CD4-positive, CD25-positive, alpha-beta regulatory T cell (primary cell): ENCODE measurements at regions not wholly inside any gene's neighbourhood (a gene's known extent, or its start where the extent isn't known, plus 50 kb on each side); places are given as distances from the start of the nearest gene placed in this dataset.

Experiments used
- ATAC-seq, 2 donors: fragments of 150-1000 bp; cut with Tn5 transposase; one replicate each; pipeline ENCODE4 v1.10.0; 2021; ENCODE audit warnings: low read depth in 2 of 2, moderate number of reproducible peaks in 2 of 2, moderate library complexity in 1 of 2
- DNase-seq, 3 donors: peaks; one replicate each; pipeline versions ENCODE4 v3.0.0 to v3.0.0-alpha.2; 2012 to 2022; ENCODE audit warnings: mixed read lengths in 1 of 3
- H3K27ac ChIP-seq: one replicate; pipeline ENCODE4 v1.7.0; 2013; ENCODE audit warnings: mild to moderate bottlenecking, low read length; ENCODE audit not compliant: insufficient read depth, poor library complexity, severe bottlenecking
- H3K27me3 ChIP-seq: one replicate; pipeline ENCODE4 v1.7.0; 2013; ENCODE audit warnings: low read length; ENCODE audit not compliant: control insufficient read depth, insufficient read depth
- H3K36me3 ChIP-seq: one replicate; pipeline ENCODE4 v1.7.0; 2013; ENCODE audit warnings: mild to moderate bottlenecking, low read length, moderate library complexity; ENCODE audit not compliant: control insufficient read depth, insufficient read depth
- H3K4me1 ChIP-seq: 2 replicates; pipeline ENCODE4 v1.7.0; 2013; ENCODE audit warnings: mild to moderate bottlenecking, low read length; ENCODE audit not compliant: insufficient read depth, control insufficient read depth, poor library complexity, severe bottlenecking
- H3K4me3 ChIP-seq: one replicate; pipeline ENCODE4 v1.7.0; 2013; ENCODE audit warnings: low read depth, mild to moderate bottlenecking, low read length, moderate library complexity
- H3K9me3 ChIP-seq, 2 experiments: 1 replicate in 1 of 2; 2 replicates in 1 of 2; pipeline ENCODE4 v1.7.0; 2013; ENCODE audit warnings: low read length in 2 of 2, mild to moderate bottlenecking in 1 of 2, moderate library complexity in 1 of 2; ENCODE audit not compliant: control insufficient read depth in 2 of 2
- H3K27ac Mint-ChIP-seq, 3 donors: one replicate each; pipeline ENCODE4 v1.8.0; 2020 to 2022; ENCODE audit warnings: mild to moderate bottlenecking in 3 of 3, mixed read lengths in 3 of 3, moderate library complexity in 2 of 3
- H3K27me3 Mint-ChIP-seq: one replicate; pipeline ENCODE4 v1.8.0; 2022; ENCODE audit warnings: mild to moderate bottlenecking, mixed read lengths
- H3K36me3 Mint-ChIP-seq: one replicate; pipeline ENCODE4 v1.8.0; 2020; ENCODE audit warnings: mixed read lengths
- H3K4me1 Mint-ChIP-seq, 4 donors: one replicate each; pipeline ENCODE4 v1.8.0; 2020 to 2022; ENCODE audit warnings: mixed read lengths in 4 of 4, mild to moderate bottlenecking in 1 of 4
- H3K4me3 Mint-ChIP-seq, 4 donors: one replicate each; pipeline ENCODE4 v1.8.0; 2020 to 2022; ENCODE audit warnings: mild to moderate bottlenecking in 4 of 4, mixed read lengths in 4 of 4, moderate library complexity in 3 of 4
- H3K9me3 Mint-ChIP-seq, 7 donors: one replicate each; pipeline ENCODE4 v1.8.0; 2020 to 2022; ENCODE audit warnings: mixed read lengths in 7 of 7, mild to moderate bottlenecking in 3 of 7, moderate library complexity in 2 of 7

DNA sequence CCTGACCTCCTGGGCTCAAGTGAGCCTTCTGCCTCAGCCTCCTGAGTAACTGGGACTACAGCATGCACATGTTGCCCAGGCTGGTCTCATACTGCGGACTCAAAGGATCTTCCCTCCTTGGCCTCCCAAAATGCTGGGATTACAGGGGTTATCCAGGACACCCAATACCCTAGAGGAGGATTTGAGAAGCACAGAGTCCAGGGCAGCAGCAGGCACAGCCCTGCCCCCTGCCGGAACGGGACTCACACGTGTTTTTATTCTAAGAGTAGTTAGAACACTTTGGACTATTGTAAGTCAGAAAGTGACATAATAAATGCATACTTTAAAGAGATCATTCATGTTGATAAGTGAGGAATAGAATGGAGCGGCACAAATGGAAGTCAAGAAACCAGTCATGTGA is 80.2 kb downstream of the C6orf118 start:
- no peak overlapping the region for H3K27ac Mint-ChIP-seq
- no peak overlapping the region for H3K4me3 Mint-ChIP-seq
- Histone ChIP-seq H3K9me3 (no peaks in the 10 kb centered on the region), H3K27ac (no peak overlapping the region), H3K4me1 (no peaks in the 10 kb centered on the region), H3K36me3 (no peaks in the 10 kb centered on the region), H3K4me3 (no peak overlapping the region), H3K27me3 (no peaks in the 10 kb centered on the region)
- H3K9me3 Mint-ChIP-seq, result peaks cover 0 to 15% (median 10%) of the 10 kb centered on the region in 7 donors
- no peaks in the 10 kb centered on the region for H3K4me1 Mint-ChIP-seq
- H3K36me3 Mint-ChIP-seq, result peaks cover 4% of the 10 kb centered on the region
- no peaks in the 10 kb centered on the region for H3K27me3 Mint-ChIP-seq
- no peak for DNase-seq
- no peak for ATAC-seq

DNA sequence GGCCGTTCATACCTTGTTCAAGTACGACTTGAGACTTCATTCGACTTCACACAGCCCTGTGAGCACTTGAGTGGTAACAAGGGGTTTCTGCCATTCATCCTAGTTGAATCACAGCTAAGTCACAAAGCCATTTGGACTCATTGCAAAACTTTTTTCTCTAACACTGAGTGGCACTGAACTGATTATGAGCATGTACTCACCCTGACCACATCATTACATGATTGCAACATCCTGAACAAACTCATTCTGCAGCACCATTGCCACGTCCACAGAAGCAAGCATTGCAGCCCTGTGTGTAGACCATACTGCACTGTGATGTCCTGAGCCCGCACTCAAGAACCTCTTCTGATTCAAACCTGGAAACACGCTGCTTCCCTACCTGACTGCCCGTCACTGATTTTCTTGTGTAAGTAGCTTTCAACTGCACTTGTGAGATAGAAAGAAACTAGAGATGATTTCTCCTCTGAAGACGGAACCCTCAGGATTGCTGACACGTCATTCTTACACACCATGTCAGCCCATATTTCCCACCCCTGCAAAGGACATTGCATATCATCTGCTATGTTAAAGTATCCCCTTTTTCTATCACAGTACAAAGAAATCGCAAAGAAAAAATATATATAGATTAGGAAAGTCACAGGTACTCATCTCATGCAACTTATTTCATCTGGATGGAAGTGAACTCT is 81.6 kb downstream of the C6orf118 start:
- H3K4me3 ChIP-seq, result no peak overlapping the region
- Mint-ChIP-seq H3K4me1 (no peaks in the 10 kb centered on the region), H3K27me3 (no peaks in the 10 kb centered on the region), H3K36me3 (peaks cover 4% of the 10 kb centered on the region), H3K27ac (no peak overlapping the region), H3K4me3 (no peak overlapping the region), H3K9me3 (peaks cover 0 to 15% (median 12%) of the 10 kb centered on the region in 7 donors)
- no peak for DNase-seq
- no peaks in the 10 kb centered on the region for H3K4me1 ChIP-seq
- no peaks in the 10 kb centered on the region for H3K36me3 ChIP-seq
- H3K27me3 ChIP-seq, result no peaks in the 10 kb centered on the region
- ATAC-seq, result no peak
- no peak overlapping the region for H3K27ac ChIP-seq
- H3K9me3 ChIP-seq, result no peaks in the 10 kb centered on the region

- no peaks in the 10 kb centered on the region for H3K27me3 ChIP-seq
- H3K9me3 ChIP-seq, result no peaks in the 10 kb centered on the region
- H3K4me3 ChIP-seq, result no peak overlapping the region
- Mint-ChIP-seq H3K36me3 (peaks cover 4% of the 10 kb centered on the region), H3K27ac (no peak overlapping the region), H3K27me3 (no peaks in the 10 kb centered on the region), H3K4me1 (no peaks in the 10 kb centered on the region), H3K4me3 (no peak overlapping the region), H3K9me3 (peaks cover 0 to 19% (median 10%) of the 10 kb centered on the region in 7 donors)
- no peaks in the 10 kb centered on the region for H3K4me1 ChIP-seq
- no peak for DNase-seq
- H3K27ac ChIP-seq, result no peak overlapping the region
- ATAC-seq, result no peak
- H3K36me3 ChIP-seq, result no peaks in the 10 kb centered on the region
Observed at GRCh38 chr6:165223736-165224135, 85.7 kb downstream of the C6orf118 start.

GRCh38 chr6:165223101-165223500 is 86.3 kb downstream of the C6orf118 start:
- Mint-ChIP-seq H3K4me1 (no peaks in the 10 kb centered on the region), H3K27me3 (no peaks in the 10 kb centered on the region), H3K9me3 (peaks cover 0 to 18% (median 10%) of the 10 kb centered on the region in 7 donors), H3K36me3 (peaks cover 4% of the 10 kb centered on the region), H3K4me3 (no peak overlapping the region), H3K27ac (no peak overlapping the region)
- H3K27ac ChIP-seq, result no peak overlapping the region
- H3K4me3 ChIP-seq, result no peak overlapping the region
- DNase-seq (no peak), ATAC-seq (no peak)
- no peaks in the 10 kb centered on the region for H3K9me3 ChIP-seq
- no peaks in the 10 kb centered on the region for H3K36me3 ChIP-seq
- no peaks in the 10 kb centered on the region for H3K4me1 ChIP-seq
- H3K27me3 ChIP-seq, result no peaks in the 10 kb centered on the region

GRCh38 chr6:165222315-165223025 is 86.9 kb downstream of the C6orf118 start:
- H3K4me3 ChIP-seq, result no peak overlapping the region
- no peak overlapping the region for H3K4me3 Mint-ChIP-seq
- DNase-seq (no peak), ATAC-seq (no peak)
- H3K27me3 Mint-ChIP-seq, result no peaks in the 10 kb centered on the region
- H3K27me3 ChIP-seq, result no peaks in the 10 kb centered on the region
- H3K27ac Mint-ChIP-seq, result no peak overlapping the region
- no peaks in the 10 kb centered on the region for H3K36me3 ChIP-seq
- no peak overlapping the region for H3K27ac ChIP-seq
- H3K9me3 ChIP-seq, result no peaks in the 10 kb centered on the region
- no peaks in the 10 kb centered on the region for H3K4me1 Mint-ChIP-seq
- H3K4me1 ChIP-seq, result no peaks in the 10 kb centered on the region
- peaks cover 4% of the 10 kb centered on the region for H3K36me3 Mint-ChIP-seq
- H3K9me3 Mint-ChIP-seq, result peaks cover 0 to 19% (median 10%) of the 10 kb centered on the region in 7 donors

- Histone ChIP-seq H3K9me3 (no peaks in the 10 kb centered on the region), H3K27me3 (no peaks in the 10 kb centered on the region), H3K36me3 (no peaks in the 10 kb centered on the region), H3K4me3 (no peak overlapping the region), H3K4me1 (no peaks in the 10 kb centered on the region), H3K27ac (no peak overlapping the region)
- no peaks in the 10 kb centered on the region for H3K36me3 Mint-ChIP-seq
- H3K9me3 Mint-ChIP-seq, result peaks cover 0 to 26% (median 6%) of the 10 kb centered on the region in 7 donors
- no peak for ATAC-seq
- no peaks in the 10 kb centered on the region for H3K4me1 Mint-ChIP-seq
- H3K4me3 Mint-ChIP-seq, result no peak overlapping the region
- no peak for DNase-seq
- H3K27ac Mint-ChIP-seq, result no peak overlapping the region
- no peaks in the 10 kb centered on the region for H3K27me3 Mint-ChIP-seq
Observed at GRCh38 chr6:165220045-165220444, 89.4 kb downstream of the C6orf118 start.

DNA sequence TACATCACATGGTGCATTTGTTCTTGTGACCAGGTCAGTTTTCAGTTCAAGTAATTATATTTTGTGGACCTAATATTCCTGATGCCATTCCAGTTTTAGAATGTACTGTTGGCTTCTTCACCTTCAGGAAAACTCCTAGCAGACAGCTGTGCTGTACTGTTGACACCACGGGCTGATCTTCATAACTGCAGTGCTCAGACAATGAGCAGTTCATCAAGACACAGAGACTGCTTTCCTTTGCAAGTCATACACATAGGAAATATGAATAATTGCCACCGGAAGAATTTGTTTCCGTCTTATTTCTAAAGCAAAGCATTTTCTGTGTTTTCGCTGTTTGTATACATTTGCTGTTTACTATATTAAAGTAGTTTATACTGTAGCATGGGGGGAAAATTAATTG is 89.8 kb downstream of the C6orf118 start:
- H3K27ac Mint-ChIP-seq, result no peak overlapping the region
- H3K4me3 ChIP-seq, result no peak overlapping the region
- peaks cover 0 to 28% (median 6%) of the 10 kb centered on the region in 7 donors for H3K9me3 Mint-ChIP-seq
- no peaks in the 10 kb centered on the region for H3K4me1 ChIP-seq
- H3K27me3 Mint-ChIP-seq, result no peaks in the 10 kb centered on the region
- no peaks in the 10 kb centered on the region for H3K4me1 Mint-ChIP-seq
- H3K27me3 ChIP-seq, result no peaks in the 10 kb centered on the region
- H3K36me3 ChIP-seq, result no peaks in the 10 kb centered on the region
- H3K4me3 Mint-ChIP-seq, result no peak overlapping the region
- H3K27ac ChIP-seq, result no peak overlapping the region
- no peaks in the 10 kb centered on the region for H3K36me3 Mint-ChIP-seq
- no peaks in the 10 kb centered on the region for H3K9me3 ChIP-seq
- ATAC-seq (no peak), DNase-seq (no peak)

DNA sequence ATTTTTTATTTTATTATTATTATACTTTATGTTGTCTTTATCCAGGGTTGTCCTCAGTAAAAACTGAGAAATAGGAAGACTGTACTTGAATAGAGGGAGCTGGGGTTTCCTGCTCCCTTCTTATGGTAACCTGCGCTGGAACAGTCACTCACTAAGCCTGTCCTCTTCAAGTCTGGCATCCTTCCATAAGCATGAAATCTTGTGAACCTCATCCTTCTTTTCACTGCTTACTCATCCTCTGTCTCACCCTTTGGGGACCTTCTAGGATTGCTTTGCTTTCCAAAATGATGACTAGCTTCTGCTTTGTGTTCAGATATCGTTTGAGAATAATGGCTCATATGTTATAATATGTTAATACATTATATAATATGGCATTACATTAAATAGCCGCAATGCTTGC is 90.6 kb downstream of the C6orf118 start:
- H3K36me3 ChIP-seq, result no peaks in the 10 kb centered on the region
- no peak for DNase-seq
- H3K27me3 ChIP-seq, result no peaks in the 10 kb centered on the region
- H3K4me3 Mint-ChIP-seq, result no peak overlapping the region
- H3K9me3 ChIP-seq, result no peaks in the 10 kb centered on the region
- H3K27ac ChIP-seq, result no peak overlapping the region
- peaks cover 0 to 31% (median 6%) of the 10 kb centered on the region in 7 donors for H3K9me3 Mint-ChIP-seq
- H3K4me1 Mint-ChIP-seq, result no peaks in the 10 kb centered on the region
- no peak overlapping the region for H3K27ac Mint-ChIP-seq
- ATAC-seq, result no peak
- H3K36me3 Mint-ChIP-seq, result no peaks in the 10 kb centered on the region
- H3K4me1 ChIP-seq, result no peaks in the 10 kb centered on the region
- H3K4me3 ChIP-seq, result no peak overlapping the region
- H3K27me3 Mint-ChIP-seq, result no peaks in the 10 kb centered on the region
